HG02759 (cell line): ENCODE measurements at regions not wholly inside any gene's neighbourhood (a gene's known extent, or its start where the extent isn't known, plus 50 kb on each side); places are given as distances from the start of the nearest gene placed in this dataset.

Experiments
- ATAC-seq: cut with Tn5 transposase; IDR thresholded peaks from one replicate; pipeline ENCODE4 v1.9.1; 2021; ENCODE audit warnings: mild to moderate bottlenecking, moderate library complexity; ENCODE audit not compliant: unreplicated experiment

DNA sequence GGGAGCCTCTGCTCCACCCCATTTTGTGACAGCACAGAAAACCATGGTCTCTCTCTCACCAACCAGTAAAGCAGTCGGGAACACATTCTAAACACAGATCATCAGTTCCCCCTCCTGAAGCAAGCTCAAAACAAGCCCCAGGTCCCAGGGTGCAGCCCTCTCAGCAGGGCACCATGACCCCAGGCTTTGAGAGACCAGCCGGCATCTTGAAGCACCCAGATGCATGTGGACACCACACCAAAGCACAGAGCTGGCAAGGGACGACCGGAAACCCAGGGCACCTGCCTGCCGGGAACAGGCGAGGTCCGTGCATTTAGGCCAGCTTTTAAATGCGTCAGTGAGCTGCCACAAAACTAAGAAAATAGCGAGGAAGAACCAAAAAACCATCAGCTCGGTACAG is 103.2 kb upstream of the IQSEC1 start:
- no peak for ATAC-seq

DNA sequence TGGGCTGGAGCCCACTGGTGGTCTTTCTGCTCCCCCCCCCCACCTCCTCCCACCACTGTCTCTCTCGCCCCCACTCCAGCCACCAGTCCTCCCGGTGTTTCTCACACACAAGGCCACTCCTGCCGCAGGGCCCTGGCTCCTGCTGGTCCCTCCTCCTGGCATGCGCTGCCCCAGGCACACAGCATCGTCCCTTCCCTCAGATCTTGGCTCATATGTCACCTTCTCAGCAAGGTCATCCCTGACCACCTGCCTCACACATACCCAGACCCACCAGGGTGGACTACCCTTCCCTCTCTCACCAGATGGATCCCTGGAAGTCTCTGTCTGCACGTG is 101.5 kb upstream of the IQSEC1 start:
- no peak for ATAC-seq

DNA sequence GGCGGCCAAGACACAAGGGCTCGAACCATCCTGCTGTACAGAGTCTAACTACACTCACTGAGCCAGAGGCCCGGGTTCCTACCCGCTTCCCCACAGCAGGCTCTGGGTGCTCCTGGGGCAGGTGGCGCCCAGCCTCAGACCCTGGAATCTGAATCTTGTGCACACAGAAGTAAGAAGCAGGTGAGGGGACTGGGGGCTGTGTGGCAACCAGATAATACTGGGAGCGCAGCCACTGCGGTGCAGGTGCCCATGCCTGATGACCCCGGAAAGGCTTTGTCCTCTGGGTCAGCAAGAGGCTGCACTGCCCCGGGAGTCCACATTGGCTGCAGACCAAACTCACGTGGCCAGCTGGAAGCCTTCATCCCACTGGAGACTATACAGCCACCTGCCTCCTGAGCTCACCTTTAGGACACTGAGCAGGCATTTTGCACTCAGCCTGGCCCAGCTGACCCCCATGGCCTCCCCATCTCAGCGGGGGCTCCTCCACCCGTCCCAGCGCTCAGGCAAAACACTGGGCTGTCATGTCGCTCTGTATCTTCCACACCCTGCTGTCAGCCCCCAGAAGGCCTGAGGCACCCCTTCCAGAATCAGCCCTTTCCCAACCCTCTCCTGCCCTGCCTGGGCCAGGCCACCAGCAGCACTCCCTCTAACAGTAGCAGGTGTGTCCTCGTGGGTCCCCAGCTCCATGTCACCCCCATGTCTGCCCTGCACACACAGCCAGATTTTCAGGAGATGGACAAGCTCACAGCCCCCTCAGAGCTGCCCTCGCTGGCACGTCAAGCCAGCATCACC is 101.0 kb upstream of the IQSEC1 start:
- ATAC-seq: no peak

DNA sequence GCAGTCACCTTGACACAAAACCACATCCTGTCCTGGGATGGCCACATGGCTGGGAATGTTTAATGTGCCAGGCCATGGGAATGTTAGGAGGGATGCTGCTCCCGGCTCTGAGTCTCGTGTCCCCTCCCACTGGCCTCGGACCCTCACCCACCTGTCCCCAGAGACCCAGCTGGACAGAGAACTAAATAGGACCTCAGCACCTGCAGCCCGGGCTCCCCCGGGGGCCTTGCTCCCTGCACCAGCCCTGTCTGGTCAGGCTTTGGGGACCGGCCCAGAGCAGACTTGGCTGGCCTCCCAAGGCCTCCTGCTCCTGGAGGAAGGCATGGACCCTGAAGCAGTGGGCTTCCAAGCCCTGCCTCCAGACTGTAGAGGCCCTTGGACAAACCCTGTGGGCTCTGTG is 100.0 kb upstream of the IQSEC1 start:
- ATAC-seq: no peak

DNA sequence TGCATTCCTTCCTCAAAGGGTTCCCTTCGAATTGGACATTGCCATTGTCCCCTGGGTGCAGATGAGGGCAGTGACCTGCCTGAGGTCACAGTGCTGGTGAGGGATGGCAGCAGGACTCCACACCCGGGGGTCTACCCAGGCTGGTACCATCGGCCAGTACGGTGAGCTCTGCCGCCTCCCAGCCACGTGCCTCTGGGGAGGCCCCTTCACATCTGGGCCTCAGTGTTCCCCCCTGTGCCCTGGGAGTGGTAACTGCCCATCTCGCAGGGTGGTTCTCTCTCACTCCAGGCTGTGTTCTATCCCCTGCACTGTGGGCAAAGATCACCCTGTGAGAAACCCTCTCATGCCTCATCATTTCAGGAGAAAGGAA is 99.4 kb upstream of the IQSEC1 start:
- no peak for ATAC-seq

DNA sequence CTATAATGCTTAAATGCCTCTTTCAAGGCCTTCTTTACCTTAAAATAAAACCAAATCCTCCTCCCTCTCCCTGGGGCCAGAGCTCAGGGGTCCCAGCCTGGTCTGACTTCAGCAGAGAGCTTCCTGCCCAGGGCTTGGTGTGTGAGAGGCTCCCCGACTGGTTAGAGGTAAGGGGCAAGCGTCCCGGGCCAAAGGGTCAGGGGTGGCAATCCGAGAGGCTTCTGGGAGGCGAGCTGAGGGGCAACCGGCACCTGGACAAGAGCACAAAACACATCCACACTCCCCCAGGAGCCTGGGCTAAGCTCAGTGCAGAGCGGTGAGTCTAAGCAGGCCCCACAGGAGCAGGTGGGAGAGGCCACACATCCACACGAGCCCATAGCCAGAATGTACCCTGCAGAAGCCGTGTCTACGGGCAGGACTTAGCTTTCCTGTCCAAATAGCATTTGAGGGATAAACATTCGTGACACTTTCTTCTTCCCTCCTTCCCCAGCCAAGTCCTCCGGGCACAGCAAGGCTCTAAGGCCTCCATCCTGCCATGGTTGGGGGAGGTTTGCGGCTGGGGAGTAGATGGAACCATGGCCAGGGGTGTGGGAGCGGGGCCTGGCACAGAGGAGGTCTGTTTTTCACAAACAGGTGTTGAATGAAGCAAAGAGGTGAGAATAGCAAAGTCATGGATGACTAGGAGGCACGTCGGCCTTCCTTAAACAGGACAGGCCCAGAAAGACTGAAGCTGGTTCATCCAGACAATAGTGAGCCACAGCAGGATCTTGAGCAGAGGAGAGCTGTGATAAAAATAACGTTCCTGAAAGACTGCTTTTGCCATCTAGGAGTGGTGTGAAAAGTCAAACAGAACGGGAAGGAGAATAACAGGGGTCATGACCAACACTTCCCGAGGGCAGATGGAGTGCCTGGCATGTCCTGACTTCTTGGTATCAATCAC is 98.7 kb upstream of the IQSEC1 start:
- ATAC-seq: no peak

DNA sequence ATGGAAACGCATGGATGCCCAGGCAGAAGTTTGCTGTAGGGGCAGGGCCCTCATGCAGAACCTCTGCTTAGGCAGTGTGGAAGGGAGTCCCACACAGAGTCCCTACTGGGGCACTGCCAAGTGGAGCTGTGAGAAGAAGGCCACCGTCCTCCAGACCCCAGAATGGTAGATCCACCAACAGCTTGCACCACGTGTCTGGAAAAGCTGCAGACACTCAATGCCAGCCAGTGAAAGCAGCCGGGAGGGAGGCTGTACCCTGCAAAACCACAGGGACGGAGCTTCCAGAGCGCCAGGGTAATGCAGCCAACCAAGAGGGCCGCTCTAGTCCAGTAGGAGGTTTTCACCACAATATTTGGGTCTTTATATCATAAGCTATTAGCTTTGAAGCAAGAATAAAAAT is 97.1 kb upstream of the IQSEC1 start:
- no peak for ATAC-seq

DNA sequence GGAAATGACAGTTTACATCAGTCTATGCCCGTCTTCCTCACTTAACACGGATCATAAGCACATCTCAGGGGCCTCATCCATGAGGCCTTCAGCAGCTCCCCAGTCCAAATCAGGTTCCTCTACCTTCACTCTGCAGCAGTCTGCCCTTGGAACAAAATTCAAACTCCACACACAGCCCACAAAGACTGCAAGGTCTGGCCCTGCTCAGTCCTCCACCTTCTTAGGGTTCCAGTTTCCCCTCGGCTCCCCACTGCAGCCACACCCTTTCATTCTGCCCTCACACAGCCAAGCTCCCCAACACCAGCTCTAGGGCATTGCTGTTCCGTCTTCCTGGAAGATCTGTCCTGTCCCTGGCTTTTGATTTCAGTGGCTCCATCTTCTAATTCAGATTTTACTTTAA is 95.2 kb upstream of the IQSEC1 start:
- no peak for ATAC-seq

DNA sequence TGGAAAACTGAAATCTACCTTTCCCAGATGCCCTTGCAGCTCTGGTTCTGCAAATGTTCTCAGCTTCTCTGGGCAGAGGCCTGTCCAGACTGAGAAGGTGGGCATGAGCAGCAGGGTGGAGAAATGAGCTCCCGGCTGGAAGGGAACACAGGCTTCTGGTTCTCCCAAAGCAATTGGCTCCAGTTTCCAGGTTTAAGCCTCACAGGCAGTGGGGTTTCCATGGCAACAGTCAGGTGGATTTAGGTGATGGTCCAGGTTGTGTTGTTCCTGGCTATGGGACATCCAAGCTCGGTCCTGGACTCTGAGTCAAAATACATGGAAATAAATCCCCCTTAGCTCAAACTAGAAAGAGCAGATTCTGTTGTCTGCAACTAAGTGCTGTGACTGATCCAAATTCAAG is 94.6 kb upstream of the IQSEC1 start:
- ATAC-seq: no peak

DNA sequence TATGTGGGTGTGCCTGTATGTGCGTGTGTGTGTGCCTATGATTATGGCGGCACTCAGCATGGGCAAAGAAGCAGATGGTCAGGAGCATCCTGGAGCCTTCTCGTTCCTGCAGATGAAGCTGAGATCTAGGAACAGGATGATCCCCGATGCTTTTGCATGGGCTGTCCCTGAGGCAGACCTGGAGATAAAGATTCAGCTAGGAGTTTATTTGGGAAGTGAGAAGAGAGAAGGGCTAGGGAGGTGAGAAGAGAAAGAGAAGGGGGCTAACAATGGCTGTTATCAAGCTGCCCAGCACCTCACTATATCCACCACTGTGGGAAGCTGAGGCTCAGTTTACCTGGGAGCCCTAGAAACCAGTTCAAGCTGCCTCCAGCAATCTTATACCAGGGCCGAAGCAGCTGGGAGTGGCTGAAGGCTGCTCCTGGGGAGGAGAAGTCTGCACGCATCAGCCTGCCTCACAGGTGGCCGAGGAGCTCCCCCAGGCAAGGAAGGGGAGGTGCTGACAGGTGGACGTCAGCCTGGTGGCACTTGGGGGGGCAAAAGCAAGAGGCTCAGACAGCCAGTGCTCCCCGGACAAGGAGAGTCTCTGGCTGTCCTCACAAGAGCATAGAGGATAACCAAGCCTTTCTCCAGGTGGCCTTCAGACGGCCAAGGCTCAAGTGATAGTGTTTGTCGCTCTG is 94.0 kb upstream of the IQSEC1 start:
- ATAC-seq: no peak

DNA sequence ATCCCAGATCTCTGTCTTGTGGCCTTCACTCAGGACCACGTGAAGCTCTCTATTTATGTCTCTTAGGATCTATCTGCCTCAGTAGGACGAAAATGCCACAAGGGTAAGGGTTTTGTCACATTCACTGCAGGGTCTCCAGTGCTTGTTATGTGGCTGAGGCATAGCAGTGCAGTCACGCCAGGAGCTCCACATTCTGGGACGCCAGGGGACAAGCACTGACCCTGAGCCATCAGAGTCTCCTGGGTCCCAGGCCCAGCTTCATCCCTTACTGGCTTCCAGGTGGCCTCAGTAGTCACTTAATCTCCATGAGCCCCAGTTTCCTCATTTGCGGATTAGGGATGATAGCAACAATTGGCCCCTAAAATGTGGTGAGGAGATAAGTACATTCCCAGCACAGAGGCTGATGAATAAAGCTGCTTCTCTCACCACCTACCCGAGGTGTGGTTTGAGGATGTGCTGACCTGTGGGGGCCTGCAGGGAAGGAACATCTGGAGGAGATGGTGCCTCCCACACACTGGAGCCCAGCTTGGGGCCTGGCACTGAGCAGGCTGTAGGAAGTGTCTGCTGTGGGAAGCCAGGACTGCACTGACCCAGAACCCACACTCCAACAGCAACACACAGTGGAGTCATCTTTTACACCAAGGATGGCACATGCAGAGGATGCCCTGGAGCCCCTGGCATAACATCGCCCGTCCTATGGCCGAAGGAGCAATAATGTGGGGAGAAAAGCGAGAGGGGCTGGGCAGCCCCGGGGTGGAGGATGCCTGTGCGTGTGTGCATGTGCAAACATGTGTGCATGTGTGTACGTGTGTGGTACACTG is 93.2 kb upstream of the IQSEC1 start:
- no peak for ATAC-seq

DNA sequence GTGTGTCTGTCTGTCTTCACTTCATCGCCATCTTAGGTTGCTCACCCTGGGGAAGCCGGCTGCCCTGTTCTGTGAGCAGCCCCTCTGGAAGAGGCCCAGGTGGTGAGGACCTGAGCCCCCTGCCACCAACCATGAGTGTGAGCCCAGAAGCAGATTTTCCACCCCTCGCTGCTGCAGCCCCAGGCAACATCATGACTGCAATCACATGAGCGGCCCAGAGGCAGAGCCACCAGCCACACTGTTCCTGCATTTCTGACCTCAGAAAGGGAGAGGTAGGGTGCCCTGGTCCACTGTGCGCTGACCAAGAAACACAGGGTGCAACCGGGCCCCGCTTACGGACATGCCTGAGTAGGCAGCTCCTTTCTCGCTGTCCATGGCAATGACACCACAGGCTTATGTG is 92.3 kb upstream of the IQSEC1 start:
- ATAC-seq: no peak

DNA sequence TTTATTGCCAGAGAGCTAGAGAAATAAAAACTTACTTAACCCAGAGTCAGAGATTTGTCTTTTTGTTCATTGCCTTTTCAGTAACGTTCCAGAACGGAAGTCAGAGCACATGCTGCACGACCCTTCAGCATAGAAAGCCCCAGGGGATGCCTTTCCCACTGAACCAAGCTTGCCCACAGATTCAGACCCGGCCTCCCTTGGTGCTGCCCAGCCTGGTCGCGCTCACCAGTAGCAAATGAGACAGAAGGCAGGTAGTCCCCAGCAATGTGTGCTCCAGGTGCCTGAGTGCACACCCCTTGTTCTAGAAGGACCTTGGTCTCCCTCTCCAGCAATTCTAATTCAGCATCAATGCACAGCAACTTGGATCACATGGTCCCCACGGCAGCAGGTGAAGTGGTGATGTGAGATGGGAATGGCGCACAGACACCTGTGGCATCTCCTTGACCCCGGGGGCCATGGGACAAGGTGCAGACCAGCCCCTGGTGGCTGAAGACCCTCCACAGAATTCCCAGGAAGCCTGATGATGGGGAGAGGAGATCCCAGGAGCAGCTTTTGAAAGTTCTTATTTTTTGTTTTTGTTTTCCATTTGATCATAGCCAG is 91.8 kb upstream of the IQSEC1 start:
- no peak for ATAC-seq

DNA sequence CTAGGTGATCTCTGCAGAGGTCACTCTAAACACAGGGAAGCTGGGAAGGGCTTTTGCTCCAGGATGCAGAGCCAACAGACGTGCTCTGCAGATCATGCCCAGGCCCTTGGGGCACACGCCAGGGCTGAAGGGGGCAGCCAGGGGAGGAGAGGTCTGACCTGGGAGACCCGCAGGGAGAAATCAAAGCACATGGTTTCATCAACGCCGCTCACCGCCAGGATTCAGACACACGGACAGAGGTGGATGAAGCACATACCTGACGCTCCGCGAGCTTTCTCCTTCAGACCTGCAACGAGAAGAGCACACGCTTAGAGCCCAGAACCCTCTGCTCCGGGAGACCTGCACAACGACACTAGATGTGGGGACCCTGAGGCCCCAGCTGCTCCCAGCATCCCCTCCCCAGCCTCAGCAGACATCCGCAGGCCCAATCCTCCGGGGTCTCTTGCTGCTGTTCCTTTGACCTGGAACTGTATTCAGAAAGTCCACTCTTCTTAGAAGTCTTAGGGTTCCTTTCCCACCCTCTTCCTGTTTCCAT is 90.7 kb upstream of the IQSEC1 start:
- ATAC-seq: no peak

DNA sequence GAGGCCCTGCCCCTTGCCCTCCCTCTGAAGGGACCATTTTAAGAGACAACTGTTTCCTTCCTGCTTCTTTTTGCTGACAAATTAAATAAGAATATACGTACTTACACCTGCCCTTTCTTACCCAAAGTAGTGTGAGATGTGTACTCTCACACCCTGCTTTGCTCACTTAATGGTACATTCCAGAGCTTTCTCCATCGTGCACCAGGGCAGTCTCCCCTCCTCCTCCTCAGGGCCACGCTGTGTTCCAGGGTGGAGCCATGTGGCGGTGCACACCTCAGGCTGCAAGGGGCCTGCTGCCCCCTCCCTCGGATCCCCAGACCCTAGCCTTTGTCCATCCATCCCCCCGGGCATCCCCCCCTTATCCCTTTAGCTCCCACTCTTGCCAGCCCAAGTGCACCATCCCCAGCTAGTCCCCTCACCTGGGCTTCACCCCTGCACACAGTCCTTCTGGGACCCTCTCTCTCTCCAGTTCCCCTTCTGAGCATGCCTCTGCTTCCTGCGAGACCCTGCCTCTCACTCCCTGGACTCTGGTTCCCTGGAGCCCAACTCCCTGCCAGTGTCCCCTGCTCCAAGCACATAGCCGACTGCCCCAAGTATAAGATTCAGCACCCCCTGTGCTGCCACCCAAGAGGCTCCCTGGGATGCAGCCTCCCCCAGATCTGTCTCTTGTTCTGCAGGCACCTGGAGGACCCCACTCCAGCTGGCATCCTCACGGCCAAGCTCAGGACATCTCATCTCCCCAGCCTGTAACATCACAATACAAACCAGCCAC is 89.5 kb upstream of the IQSEC1 start:
- ATAC-seq: no peak

DNA sequence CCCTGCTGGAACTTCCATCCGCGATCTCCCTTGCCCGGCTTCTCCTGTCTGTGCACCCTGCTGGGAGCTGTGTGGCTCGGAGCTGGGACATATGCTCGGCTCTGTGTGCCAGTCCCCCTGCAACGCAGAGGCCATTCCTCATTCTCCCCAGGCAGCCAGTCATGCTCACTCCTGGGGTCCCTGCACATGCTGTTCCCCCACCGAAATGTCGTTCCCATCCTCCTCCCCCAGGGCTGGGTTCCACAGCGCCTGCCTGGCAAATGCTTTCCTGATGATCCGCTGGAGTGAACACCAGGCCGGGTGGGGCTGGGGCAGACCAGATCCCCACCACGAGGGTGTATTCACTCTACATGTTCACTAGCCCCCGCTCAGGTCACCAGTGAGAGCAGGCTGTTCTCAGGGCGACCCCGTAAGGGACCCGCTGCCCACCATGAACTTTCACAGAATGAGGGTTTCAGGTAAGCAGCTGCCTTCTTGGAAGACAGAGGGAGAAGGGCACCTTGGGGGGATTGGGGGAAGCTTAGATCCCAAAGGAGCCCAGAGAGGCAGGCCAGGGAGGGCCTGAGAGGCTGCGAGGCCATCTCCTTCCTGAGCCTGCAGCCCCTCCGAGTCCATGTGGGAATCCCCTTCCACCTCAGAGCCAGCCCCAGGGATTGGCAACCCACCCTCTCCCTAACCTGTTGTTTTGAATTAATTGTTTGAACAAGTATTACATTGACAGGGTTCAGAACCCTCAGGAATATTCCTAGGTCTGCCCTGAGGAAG is 88.7 kb upstream of the IQSEC1 start:
- no peak for ATAC-seq

DNA sequence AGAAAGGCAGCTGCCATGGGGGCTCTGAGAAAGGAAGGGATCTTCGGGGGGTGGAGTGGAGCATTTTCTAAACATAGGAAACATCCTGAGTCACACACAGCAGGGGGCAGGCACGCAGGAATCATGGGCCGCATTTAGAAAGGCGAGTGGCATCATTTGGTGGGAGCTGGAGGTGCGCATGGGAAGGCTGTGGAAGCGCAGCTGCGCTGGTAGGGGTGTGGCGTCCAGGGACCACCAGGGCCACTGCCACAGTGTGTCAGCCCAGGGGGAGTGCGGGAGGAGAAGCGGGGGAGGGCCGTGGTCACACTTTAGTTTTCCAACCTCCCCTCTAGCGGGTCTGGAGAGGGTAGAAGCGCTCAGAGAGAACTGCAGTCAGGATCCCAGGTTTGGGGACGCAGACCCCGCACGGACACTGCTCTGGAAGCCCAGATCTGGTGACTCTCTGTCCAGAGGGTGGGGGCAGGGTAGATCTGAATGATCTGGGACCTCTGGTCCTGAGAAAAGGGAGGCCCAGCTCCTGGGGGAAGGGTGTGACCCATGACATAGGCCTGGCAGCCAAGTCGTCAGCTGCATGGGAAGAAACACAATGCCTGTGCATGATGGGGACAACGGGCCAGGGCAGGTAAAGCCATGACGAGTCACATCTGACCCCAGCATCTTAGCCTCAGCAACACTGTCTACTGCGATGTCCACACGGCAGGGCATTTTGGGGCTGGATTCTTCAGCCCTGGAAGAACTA is 88.0 kb upstream of the IQSEC1 start:
- no peak for ATAC-seq

DNA sequence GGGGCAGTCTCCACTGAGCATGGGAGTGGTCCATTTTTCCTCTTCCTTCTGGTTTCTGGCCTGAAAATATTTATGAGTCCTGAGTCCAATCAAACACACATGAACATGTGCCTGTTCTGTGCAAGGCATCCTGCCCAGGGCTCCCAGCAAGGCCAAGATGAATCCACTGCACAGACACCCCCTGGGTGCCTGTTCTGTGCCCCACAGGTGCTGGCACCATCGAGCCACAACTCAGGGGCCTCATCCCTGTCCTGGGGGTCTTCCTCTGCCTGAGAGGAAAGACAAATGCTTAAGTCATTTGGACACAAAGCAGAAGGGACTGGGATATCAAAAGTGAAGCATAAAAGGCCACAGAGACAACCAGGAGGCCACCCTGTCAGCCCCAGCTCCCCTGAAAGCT is 87.4 kb upstream of the IQSEC1 start:
- ATAC-seq: no peak
